GM19467 (cell line): ENCODE measurements at regions not wholly inside any gene's neighbourhood (a gene's known extent, or its start where the extent isn't known, plus 50 kb on each side); places are given as distances from the start of the nearest gene placed in this dataset.

Experiments used
- ATAC-seq: cut with Tn5 transposase; IDR thresholded peaks from one replicate; pipeline ENCODE4 v1.9.1; 2021; ENCODE audit warnings: mild to moderate bottlenecking, moderate library complexity; ENCODE audit not compliant: unreplicated experiment

- ATAC-seq = no peak
These were observed 177.2 kb upstream of the KLF14 start for GRCh38 chr7:130910949-130911944.

GRCh38 chr7:130912082-130912861 is 178.3 kb upstream of the KLF14 start:
- no peak for ATAC-seq

GRCh38 chr7:130912862-130913638 is 179.0 kb upstream of the KLF14 start:
- peak; percentile 79 for ATAC-seq

GRCh38 chr7:130913639-130914553 is 179.9 kb upstream of the KLF14 start:
- ATAC-seq = no peak

GRCh38 chr7:130914554-130915294 is 180.7 kb upstream of the KLF14 start:
- ATAC-seq = no peak

- no peak for ATAC-seq
These were observed 183.7 kb upstream of the KLF14 start for GRCh38 chr7:130917669-130918128.

- ATAC-seq = no peak
These were observed 184.4 kb upstream of the KLF14 start for GRCh38 chr7:130918129-130919052.

- ATAC-seq = no peak
These were observed 185.5 kb upstream of the KLF14 start for GRCh38 chr7:130919316-130920103.

GRCh38 chr7:130920122-130920521 is 186.1 kb upstream of the KLF14 start:
- ATAC-seq = no peak

GRCh38 chr7:130921391-130922180 is 187.6 kb upstream of the KLF14 start:
- ATAC-seq = no peak

GRCh38 chr7:130922206-130923112 is 188.5 kb upstream of the KLF14 start:
- ATAC-seq = no peak

- no peak for ATAC-seq
These were observed 189.4 kb upstream of the KLF14 start for GRCh38 chr7:130923365-130923764.

GRCh38 chr7:130923930-130924329 is 189.9 kb upstream of the KLF14 start:
- no peak for ATAC-seq

GRCh38 chr7:130925136-130925794 is 191.3 kb upstream of the KLF14 start:
- ATAC-seq = no peak
